Astrocyte (in vitro differentiated cells and primary cell): ENCODE measurements at regions not wholly inside any gene's neighbourhood (a gene's known extent, or its start where the extent isn't known, plus 50 kb on each side); places are given as distances from the start of the nearest gene placed in this dataset.
"Not testable (repeated sequence)": the region's sequence is repeated elsewhere in the genome, so short reads cannot be mapped to it uniquely, and the experiment has no call there.

Experiments used
- DNase-seq: peaks from one replicate; pipeline ENCODE4 v3.0.0-alpha.2; 2010; ENCODE audit warnings: low read depth
- FAIRE-seq: peaks from 2 replicates; lab custom pipeline; 2011; peaks lifted over from hg19 to GRCh38; lab: Jason Lieb, UNC
- H2AFZ ChIP-seq: 2 replicates; pipeline ENCODE4 v1.6.0; 2012; ENCODE audit warnings: low read depth, low read length, inconsistent platforms
- H3K27ac ChIP-seq: 2 replicates; pipeline ENCODE4 v1.5.1; 2011; ENCODE audit warnings: low read depth, low read length, inconsistent platforms
- H3K27me3 ChIP-seq: 2 replicates; pipeline ENCODE4 v1.6.0; 2011; ENCODE audit warnings: low read length, inconsistent platforms; ENCODE audit not compliant: insufficient read depth
- H3K36me3 ChIP-seq: 2 replicates; pipeline ENCODE4 v1.5.1; 2011; ENCODE audit warnings: low read length, inconsistent platforms; ENCODE audit not compliant: insufficient read depth
- H3K4me1 ChIP-seq: 2 replicates; pipeline ENCODE4 v1.5.1; 2011; ENCODE audit warnings: low read length, inconsistent platforms; ENCODE audit not compliant: insufficient read depth
- H3K4me2 ChIP-seq: 2 replicates; pipeline ENCODE4 v1.6.0; 2012; ENCODE audit warnings: low read length, inconsistent platforms
- H3K4me3 ChIP-seq: 2 replicates; pipeline ENCODE4 v1.5.1; 2011; ENCODE audit warnings: low read depth, mild to moderate bottlenecking, low read length, inconsistent platforms; ENCODE audit not compliant: insufficient read depth
- H3K79me2 ChIP-seq: 2 replicates; pipeline ENCODE4 v1.6.0; 2012; ENCODE audit warnings: mild to moderate bottlenecking, low read length, inconsistent platforms; ENCODE audit not compliant: insufficient read depth
- H3K9ac ChIP-seq: 2 replicates; pipeline ENCODE4 v1.6.0; 2012; ENCODE audit warnings: mild to moderate bottlenecking, low read length, inconsistent platforms
- H3K9me3 ChIP-seq: 2 replicates; pipeline ENCODE4 v1.5.1; 2012; ENCODE audit warnings: low read depth, mild to moderate bottlenecking, low read length, inconsistent platforms; ENCODE audit not compliant: insufficient read depth
- H4K20me1 ChIP-seq: 2 replicates; pipeline ENCODE4 v1.6.0; 2012; ENCODE audit warnings: low read length, inconsistent platforms; ENCODE audit not compliant: insufficient read depth
- H3K27ac Mint-ChIP-seq: one replicate; pipeline ENCODE4 v1.8.0; 2021; ENCODE audit warnings: mild to moderate bottlenecking, mixed read lengths; ENCODE audit not compliant: unreplicated experiment
- H3K27me3 Mint-ChIP-seq: one replicate; pipeline ENCODE4 v1.8.0; 2021; ENCODE audit warnings: low read depth, mixed read lengths; ENCODE audit not compliant: unreplicated experiment
- H3K36me3 Mint-ChIP-seq: one replicate; pipeline ENCODE4 v1.8.0; 2021; ENCODE audit warnings: low read depth, mixed read lengths; ENCODE audit not compliant: unreplicated experiment
- H3K4me1 Mint-ChIP-seq: one replicate; pipeline ENCODE4 v1.8.0; 2021; ENCODE audit warnings: low read depth, mixed read lengths; ENCODE audit not compliant: unreplicated experiment
- H3K4me3 Mint-ChIP-seq: one replicate; pipeline ENCODE4 v1.8.0; 2021; ENCODE audit warnings: mild to moderate bottlenecking, moderate library complexity, mixed read lengths; ENCODE audit not compliant: unreplicated experiment
- H3K9me3 Mint-ChIP-seq: one replicate; pipeline ENCODE4 v1.8.0; 2021; ENCODE audit warnings: mild to moderate bottlenecking, mixed read lengths; ENCODE audit not compliant: unreplicated experiment
- EZH2 ChIP-seq: IDR thresholded peaks from 2 replicates; pipeline ENCODE4 v1.6.1; 2012; ENCODE audit warnings: mild to moderate bottlenecking, low read length, inconsistent platforms; ENCODE audit not compliant: insufficient read depth
- TF ChIP-seq, protein P1 (sequence below): IDR thresholded peaks from 2 replicates; pipeline ENCODE4 v1.5.1; 2011; ENCODE audit warnings: low read depth, mild to moderate bottlenecking, inconsistent platforms, low read length, moderate library complexity; ENCODE audit not compliant: insufficient read depth

DNA sequence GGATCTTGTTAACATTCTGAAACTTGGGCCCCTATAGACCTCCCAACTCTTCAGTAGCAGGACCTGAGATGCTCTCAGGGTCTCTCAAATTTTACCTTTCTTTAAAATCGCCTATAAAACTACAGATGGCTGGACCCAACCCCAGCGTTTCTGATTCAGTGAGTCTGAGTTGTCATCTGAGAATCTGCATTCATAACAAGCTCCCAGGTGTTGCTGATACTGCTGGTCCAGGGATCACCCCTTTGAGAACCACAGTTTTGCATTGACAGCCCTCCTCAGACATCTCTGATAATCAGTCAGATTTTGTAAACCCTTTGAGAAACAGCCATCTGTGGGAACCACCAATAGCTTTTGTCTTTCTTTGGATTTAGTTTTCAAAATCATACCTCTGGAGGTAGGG lies 315.8 kb downstream of the CYRIA start:
- no peaks in the 10 kb centered on the region for H4K20me1 ChIP-seq
- no peaks in the 10 kb centered on the region for H3K27me3 ChIP-seq
- Mint-ChIP-seq H3K27ac (no peak overlapping the region), H3K4me3 (no peak overlapping the region), H3K27me3 (no peaks in the 10 kb centered on the region), H3K4me1 (no peaks in the 10 kb centered on the region), H3K9me3 (peaks cover 20% of the 10 kb centered on the region), H3K36me3 (no peaks in the 10 kb centered on the region)
- H3K9me3 ChIP-seq, result peaks cover 2% of the 10 kb centered on the region
- no peak overlapping the region for H3K4me3 ChIP-seq
- H3K4me1 ChIP-seq, result no peaks in the 10 kb centered on the region
- DNase-seq, result no peak
- no peaks in the 10 kb centered on the region for H3K79me2 ChIP-seq
- H3K36me3 ChIP-seq, result no peaks in the 10 kb centered on the region
- TF ChIP-seq, protein P1, sequence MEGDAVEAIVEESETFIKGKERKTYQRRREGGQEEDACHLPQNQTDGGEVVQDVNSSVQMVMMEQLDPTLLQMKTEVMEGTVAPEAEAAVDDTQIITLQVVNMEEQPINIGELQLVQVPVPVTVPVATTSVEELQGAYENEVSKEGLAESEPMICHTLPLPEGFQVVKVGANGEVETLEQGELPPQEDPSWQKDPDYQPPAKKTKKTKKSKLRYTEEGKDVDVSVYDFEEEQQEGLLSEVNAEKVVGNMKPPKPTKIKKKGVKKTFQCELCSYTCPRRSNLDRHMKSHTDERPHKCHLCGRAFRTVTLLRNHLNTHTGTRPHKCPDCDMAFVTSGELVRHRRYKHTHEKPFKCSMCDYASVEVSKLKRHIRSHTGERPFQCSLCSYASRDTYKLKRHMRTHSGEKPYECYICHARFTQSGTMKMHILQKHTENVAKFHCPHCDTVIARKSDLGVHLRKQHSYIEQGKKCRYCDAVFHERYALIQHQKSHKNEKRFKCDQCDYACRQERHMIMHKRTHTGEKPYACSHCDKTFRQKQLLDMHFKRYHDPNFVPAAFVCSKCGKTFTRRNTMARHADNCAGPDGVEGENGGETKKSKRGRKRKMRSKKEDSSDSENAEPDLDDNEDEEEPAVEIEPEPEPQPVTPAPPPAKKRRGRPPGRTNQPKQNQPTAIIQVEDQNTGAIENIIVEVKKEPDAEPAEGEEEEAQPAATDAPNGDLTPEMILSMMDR, result no peak
- TF ChIP-seq EZH2, result no peak
- no peak for FAIRE-seq
- H3K4me2 ChIP-seq, result no peak overlapping the region
- H3K9ac ChIP-seq, result no peak overlapping the region
- no peak overlapping the region for H3K27ac ChIP-seq
- no peak overlapping the region for H2AFZ ChIP-seq

DNA sequence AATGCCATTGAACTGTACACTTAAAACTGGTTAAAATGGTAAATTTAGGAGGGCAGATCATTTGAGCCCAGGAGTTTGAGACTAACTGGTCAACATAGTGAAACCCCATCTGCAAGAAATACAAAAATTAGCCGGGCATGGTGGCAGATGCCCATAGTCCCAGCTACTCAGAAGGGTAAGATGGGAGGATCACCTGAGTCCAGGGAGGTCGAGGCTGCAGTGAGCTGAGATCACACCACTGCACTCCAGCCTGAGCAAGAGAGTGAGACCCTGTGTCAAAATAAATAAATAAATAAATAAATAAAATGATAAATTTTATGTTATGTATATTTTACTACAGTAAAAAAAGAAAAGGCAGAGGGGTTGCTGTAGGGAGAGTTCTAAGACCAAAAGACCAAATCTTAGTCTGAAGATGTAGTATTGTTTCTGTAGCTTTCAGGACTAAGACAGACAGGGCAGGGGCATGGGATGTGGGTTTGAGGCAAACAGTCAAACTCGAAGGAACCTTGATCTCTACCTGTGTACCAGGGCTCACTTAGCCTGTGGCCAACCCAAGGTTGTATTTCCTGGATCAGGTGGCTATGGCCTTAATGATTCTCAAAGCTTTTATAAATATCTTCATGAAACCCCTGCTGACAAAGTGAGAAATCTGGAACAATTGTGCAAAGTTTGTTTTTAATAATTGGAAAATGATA lies 316.7 kb downstream of the CYRIA start:
- Histone ChIP-seq H3K4me1 (no peaks in the 10 kb centered on the region), H4K20me1 (no peaks in the 10 kb centered on the region), H3K27ac (no peak overlapping the region), H3K36me3 (no peaks in the 10 kb centered on the region), H3K4me3 (no peak overlapping the region), H3K4me2 (no peak overlapping the region), H3K27me3 (no peaks in the 10 kb centered on the region), H2AFZ (no peak overlapping the region), H3K9me3 (peaks cover 2% of the 10 kb centered on the region), H3K9ac (no peak overlapping the region), H3K79me2 (no peaks in the 10 kb centered on the region)
- DNase-seq (no peak), FAIRE-seq (no peak)
- no peaks in the 10 kb centered on the region for H3K36me3 Mint-ChIP-seq
- H3K27me3 Mint-ChIP-seq, result no peaks in the 10 kb centered on the region
- TF ChIP-seq, protein P1, result no peak
- no peak for TF ChIP-seq EZH2
- H3K27ac Mint-ChIP-seq, result no peak overlapping the region
- no peak overlapping the region for H3K4me3 Mint-ChIP-seq
- peaks cover 20% of the 10 kb centered on the region for H3K9me3 Mint-ChIP-seq
- H3K4me1 Mint-ChIP-seq, result no peaks in the 10 kb centered on the region

DNA sequence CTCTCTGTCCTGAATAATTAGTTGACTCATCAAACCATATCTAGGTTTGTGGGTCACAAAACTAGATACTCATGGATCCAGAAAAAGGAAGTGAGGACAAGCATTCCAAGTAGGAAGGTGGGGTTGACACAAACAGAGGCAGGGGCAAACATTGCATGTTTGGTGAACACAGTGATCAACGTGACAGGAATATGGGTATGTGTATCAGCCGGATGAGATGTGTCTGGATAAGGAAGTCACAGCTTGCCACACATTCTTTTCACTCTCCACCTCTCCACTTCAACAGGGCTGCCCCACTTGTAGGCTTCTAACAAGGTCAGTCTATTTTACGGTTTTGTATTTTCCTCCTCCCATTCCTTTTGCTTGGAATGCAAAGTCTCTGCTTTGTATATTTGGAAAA lies 319.0 kb downstream of the CYRIA start:
- H2AFZ ChIP-seq, result no peak overlapping the region
- H4K20me1 ChIP-seq, result no peaks in the 10 kb centered on the region
- H3K4me1 ChIP-seq, result no peaks in the 10 kb centered on the region
- no peak overlapping the region for H3K27ac ChIP-seq
- Mint-ChIP-seq H3K36me3 (no peaks in the 10 kb centered on the region), H3K27me3 (no peaks in the 10 kb centered on the region), H3K4me1 (no peaks in the 10 kb centered on the region), H3K4me3 (no peak overlapping the region), H3K27ac (no peak overlapping the region), H3K9me3 (peaks cover 10% of the 10 kb centered on the region)
- H3K4me2 ChIP-seq, result no peak overlapping the region
- no peaks in the 10 kb centered on the region for H3K79me2 ChIP-seq
- H3K36me3 ChIP-seq, result no peaks in the 10 kb centered on the region
- DNase-seq, result no peak
- H3K9me3 ChIP-seq, result peaks cover 2% of the 10 kb centered on the region
- TF ChIP-seq EZH2, result no peak
- TF ChIP-seq, protein P1, result no peak
- FAIRE-seq, result no peak
- no peak overlapping the region for H3K9ac ChIP-seq
- H3K4me3 ChIP-seq, result no peak overlapping the region
- H3K27me3 ChIP-seq, result no peaks in the 10 kb centered on the region

DNA sequence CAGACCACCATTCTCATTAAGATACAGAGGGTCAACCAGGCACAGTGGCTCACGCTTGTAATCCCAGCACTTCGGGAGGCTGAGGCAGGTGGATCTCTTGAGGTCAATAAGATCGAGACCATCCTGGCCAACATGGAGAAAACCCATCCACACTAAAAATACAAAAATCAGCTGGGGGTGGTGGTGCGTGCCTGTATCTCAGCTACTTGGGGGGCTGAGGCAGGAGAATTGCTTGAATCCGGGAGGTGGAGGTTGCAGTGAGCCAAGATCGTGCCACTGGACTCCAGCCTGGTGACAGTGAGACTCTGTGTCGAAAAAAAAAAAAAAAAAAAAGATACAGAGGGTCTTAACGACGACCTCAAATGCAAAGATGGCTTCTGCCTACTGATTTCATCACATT lies 320.4 kb downstream of the CYRIA start:
- not testable (repeated sequence) for FAIRE-seq, DNase-seq, H4K20me1 ChIP-seq, H3K27ac Mint-ChIP-seq, H3K27ac ChIP-seq, H3K79me2 ChIP-seq, H3K27me3 Mint-ChIP-seq, H3K4me3 Mint-ChIP-seq, H3K9ac ChIP-seq, H2AFZ ChIP-seq, H3K4me1 ChIP-seq, H3K36me3 Mint-ChIP-seq, H3K4me3 ChIP-seq, H3K36me3 ChIP-seq, H3K27me3 ChIP-seq, H3K4me2 ChIP-seq, H3K9me3 ChIP-seq, H3K9me3 Mint-ChIP-seq, H3K4me1 Mint-ChIP-seq
